Ishikawa (cell line): ENCODE measurements at regions not wholly inside any gene's neighbourhood (a gene's known extent, or its start where the extent isn't known, plus 50 kb on each side); places are given as distances from the start of the nearest gene placed in this dataset.

Experiments used
- CEBPB ChIP-seq: IDR thresholded peaks from 2 replicates; pipeline ENCODE4 v1.6.1; 2012
- CREB1 ChIP-seq: IDR thresholded peaks from 2 replicates; pipeline ENCODE4 v1.6.1; 2012; ENCODE audit warnings: low read depth
- EGR1 ChIP-seq: IDR thresholded peaks from 2 replicates; pipeline ENCODE4 v1.6.1; 2012
- EP300 ChIP-seq: IDR thresholded peaks from 2 replicates; pipeline ENCODE4 v1.6.1; 2012; ENCODE audit warnings: borderline replicate concordance
- FOXM1 ChIP-seq: IDR thresholded peaks from 2 replicates; pipeline ENCODE4 v1.6.1; 2012; ENCODE audit warnings: low read depth, borderline replicate concordance
- MAX ChIP-seq: IDR thresholded peaks from 2 replicates; pipeline ENCODE4 v1.6.1; 2012
- NFIC ChIP-seq: IDR thresholded peaks from 2 replicates; pipeline ENCODE4 v1.6.1; 2012
- RAD21 ChIP-seq: IDR thresholded peaks from 2 replicates; pipeline ENCODE4 v1.6.1; 2012; ENCODE audit warnings: low read depth
- REST ChIP-seq: IDR thresholded peaks from 2 replicates; pipeline ENCODE4 v1.6.1; 2012; ENCODE audit warnings: low read depth, mild to moderate bottlenecking
- TAF1 ChIP-seq: IDR thresholded peaks from 2 replicates; pipeline ENCODE4 v1.6.1; 2012; ENCODE audit warnings: low read depth, mild to moderate bottlenecking
- TCF12 ChIP-seq: IDR thresholded peaks from 2 replicates; pipeline ENCODE4 v1.6.1; 2012; ENCODE audit warnings: low read depth
- TEAD4 ChIP-seq: IDR thresholded peaks from 2 replicates; pipeline ENCODE4 v1.6.1; 2012
- USF1 ChIP-seq: IDR thresholded peaks from 2 replicates; pipeline ENCODE4 v1.6.1; 2012
- YY1 ChIP-seq: IDR thresholded peaks from 2 replicates; pipeline ENCODE4 v1.6.1; 2012; ENCODE audit warnings: low read depth
- ZBTB7A ChIP-seq: IDR thresholded peaks from 2 replicates; pipeline ENCODE4 v1.6.1; 2012; ENCODE audit warnings: low read depth

- TF ChIP-seq MAX (no peak), TAF1 (no peak), REST (no peak)
Measured at GRCh38 chr5:3451961-3452360, 143.7 kb upstream of the IRX1 start.

GRCh38 chr5:3449481-3449880 is 146.2 kb upstream of the IRX1 start:
- TF ChIP-seq USF1 (no peak), TEAD4 (no peak), TCF12 (no peak), CEBPB (no peak), TAF1 (no peak), CREB1 (no peak), EGR1 (no peak), EP300 (no peak), FOXM1 (no peak), REST (no peak), YY1 (no peak), ZBTB7A (no peak), NFIC (no peak), MAX (no peak), RAD21 (no peak)

GRCh38 chr5:3446410-3446809 is 149.2 kb upstream of the IRX1 start:
- TF ChIP-seq TEAD4 = no peak
- TF ChIP-seq YY1 = no peak
- TF ChIP-seq ZBTB7A = no peak
- TF ChIP-seq NFIC = no peak
- TF ChIP-seq USF1 = no peak
- TF ChIP-seq REST = no peak
- no peak for TF ChIP-seq FOXM1
- no peak for TF ChIP-seq TCF12
- TF ChIP-seq CEBPB = no peak
- TF ChIP-seq TAF1 = no peak
- TF ChIP-seq EP300 = no peak
- TF ChIP-seq RAD21 = no peak
- no peak for TF ChIP-seq MAX
- no peak for TF ChIP-seq CREB1
- TF ChIP-seq EGR1 = no peak

- TF ChIP-seq EP300 (no peak), CEBPB (no peak), MAX (no peak), CREB1 (no peak), RAD21 (no peak), TEAD4 (no peak), FOXM1 (no peak), YY1 (no peak), EGR1 (no peak), NFIC (no peak), USF1 (no peak)
Measured at GRCh38 chr5:3432135-3432534, 163.5 kb upstream of the IRX1 start.
